Hepatocyte (in vitro differentiated cells): ENCODE measurements at regions not wholly inside any gene's neighbourhood (a gene's known extent, or its start where the extent isn't known, plus 50 kb on each side); places are given as distances from the start of the nearest gene placed in this dataset.

Experiments
- EZH2phosphoT487 ChIP-seq: fragments of 200-600 bp; sonication (generic); IDR thresholded peaks from one replicate; pipeline ENCODE4 v1.6.1; 2018; ENCODE audit warnings: antibody characterized with exemption, mild to moderate bottlenecking, low read depth, moderate library complexity; ENCODE audit not compliant: unreplicated experiment, severe bottlenecking
- TF ChIP-seq, protein P1 (sequence below): fragments of 200-600 bp; sonication (generic); IDR thresholded peaks from 2 replicates; pipeline ENCODE4 v1.5.1; 2016; ENCODE audit warnings: antibody characterized with exemption, mild to moderate bottlenecking; ENCODE audit not compliant: poor library complexity

DNA sequence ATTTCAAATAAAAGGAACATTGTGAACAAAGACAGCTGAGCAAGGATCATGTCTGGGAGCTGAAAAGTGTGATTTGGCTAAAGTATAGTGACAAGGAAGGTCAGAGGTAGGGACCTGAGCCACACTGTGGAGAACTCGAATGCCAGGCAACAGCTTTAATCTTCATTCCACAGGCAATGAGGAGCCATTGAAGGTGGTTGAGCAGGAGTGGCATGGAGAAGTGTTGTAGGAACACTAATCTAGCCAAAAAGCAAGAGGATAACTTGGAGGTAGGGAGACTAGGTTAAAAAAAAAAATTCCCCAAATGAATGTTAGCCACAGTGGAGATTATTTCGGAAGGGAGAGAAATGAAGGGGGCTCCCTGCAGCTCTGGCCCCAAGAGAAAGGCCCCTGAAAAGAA is 286.9 kb downstream of the BCOR start:
- TF ChIP-seq, protein P1, sequence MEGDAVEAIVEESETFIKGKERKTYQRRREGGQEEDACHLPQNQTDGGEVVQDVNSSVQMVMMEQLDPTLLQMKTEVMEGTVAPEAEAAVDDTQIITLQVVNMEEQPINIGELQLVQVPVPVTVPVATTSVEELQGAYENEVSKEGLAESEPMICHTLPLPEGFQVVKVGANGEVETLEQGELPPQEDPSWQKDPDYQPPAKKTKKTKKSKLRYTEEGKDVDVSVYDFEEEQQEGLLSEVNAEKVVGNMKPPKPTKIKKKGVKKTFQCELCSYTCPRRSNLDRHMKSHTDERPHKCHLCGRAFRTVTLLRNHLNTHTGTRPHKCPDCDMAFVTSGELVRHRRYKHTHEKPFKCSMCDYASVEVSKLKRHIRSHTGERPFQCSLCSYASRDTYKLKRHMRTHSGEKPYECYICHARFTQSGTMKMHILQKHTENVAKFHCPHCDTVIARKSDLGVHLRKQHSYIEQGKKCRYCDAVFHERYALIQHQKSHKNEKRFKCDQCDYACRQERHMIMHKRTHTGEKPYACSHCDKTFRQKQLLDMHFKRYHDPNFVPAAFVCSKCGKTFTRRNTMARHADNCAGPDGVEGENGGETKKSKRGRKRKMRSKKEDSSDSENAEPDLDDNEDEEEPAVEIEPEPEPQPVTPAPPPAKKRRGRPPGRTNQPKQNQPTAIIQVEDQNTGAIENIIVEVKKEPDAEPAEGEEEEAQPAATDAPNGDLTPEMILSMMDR: no peak
- TF ChIP-seq EZH2phosphoT487: no peak
